Stimulated activated CD4-positive, alpha-beta T cell treated with anti-CD3 and anti-CD28 coated beads, Interleukin-15, amount 100 ng/mL, for 48 hours (primary cell): ENCODE measurements at regions not wholly inside any gene's neighbourhood (a gene's known extent, or its start where the extent isn't known, plus 50 kb on each side); places are given as distances from the start of the nearest gene placed in this dataset.
"Not testable (repeated sequence)": the region's sequence is repeated elsewhere in the genome, so short reads cannot be mapped to it uniquely, and the experiment has no call there.

Experiments
- DNase-seq, 2 donors: peaks; one replicate each; pipeline ENCODE4 v3.0.0-alpha.2; 2020; ENCODE audit warnings: low read depth in 2 of 2

DNA sequence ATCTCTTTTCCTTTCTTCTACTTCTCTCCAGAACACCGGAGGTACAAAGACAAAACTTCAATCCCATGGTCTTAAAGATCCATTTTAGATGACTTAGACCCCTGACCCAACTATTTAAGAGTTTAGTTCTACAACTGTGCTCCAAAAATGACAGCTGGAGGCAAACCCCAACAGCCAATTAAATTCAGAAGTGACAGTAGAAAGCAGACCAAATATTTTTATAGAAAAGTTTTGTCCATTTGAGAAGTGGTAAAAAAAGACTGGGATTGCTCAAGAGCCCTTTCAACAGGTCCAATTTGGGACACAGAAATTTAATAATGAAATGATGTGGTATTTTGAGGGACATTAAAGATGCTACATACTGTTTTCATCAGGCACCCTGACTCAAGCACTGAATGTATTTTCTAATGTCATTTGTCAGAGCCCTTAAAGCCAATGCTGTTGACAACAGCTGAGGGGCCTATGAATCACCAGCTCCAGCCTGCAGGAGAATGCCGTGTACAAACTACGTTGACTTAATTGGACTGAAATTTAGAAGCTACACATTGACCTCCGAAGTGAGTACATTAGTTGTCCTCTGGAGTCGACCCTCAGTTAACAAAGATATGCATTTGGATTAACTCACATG, 147.5 kb upstream of the PIK3R1 start:
- no peak for DNase-seq

DNA sequence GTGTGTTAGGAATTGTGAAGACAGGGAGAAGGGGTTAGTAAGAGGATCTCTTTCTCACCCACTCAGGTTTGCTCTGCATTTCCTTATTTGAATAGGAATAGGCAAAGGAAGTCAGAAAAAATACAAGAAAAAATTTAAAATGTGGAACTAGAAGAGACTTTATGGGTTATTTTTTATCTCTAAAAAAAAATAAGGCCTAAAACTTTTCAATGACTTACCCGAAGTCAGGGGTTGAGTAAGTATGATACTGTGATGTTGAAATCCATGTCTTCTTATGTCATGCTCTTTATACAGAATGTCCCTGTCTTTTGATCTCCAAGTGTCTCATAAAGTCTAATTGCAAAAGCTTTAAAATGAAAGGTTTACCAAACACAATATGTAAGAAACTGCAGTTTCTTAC, 148.3 kb upstream of the PIK3R1 start:
- DNase-seq = no peak

DNA sequence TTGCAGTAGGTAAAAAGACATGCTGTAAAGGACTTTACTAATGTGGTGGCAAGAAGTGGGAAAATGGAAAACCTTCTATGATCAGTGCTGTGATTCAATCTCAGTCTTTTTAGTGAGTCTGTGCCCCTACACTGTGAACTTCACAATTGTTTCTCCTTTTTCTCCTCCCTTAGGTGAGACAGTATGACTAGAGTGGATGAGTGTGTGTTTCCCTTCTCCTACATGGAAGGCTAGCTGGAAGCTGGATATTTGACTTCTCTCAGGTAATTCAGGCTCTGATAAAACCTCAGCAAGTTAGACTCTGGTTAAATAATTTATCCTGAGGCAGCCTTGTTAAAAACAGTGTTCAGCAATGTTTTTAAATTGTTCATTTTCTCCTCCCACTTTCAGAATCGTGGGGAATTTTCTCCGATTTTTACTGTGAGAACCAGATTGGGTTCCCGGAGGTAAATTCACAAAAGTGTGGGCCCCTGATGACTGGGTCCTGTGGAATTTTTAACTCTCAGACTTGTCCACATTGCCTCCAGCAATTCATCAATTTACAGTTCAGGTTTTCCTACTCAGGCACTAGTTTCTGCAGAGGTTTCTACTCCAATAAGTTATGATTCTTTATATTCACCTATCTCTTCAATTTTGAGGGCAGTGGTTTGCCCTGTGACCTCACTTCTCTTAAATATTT, 149.1 kb upstream of the PIK3R1 start:
- DNase-seq = no peak

DNA sequence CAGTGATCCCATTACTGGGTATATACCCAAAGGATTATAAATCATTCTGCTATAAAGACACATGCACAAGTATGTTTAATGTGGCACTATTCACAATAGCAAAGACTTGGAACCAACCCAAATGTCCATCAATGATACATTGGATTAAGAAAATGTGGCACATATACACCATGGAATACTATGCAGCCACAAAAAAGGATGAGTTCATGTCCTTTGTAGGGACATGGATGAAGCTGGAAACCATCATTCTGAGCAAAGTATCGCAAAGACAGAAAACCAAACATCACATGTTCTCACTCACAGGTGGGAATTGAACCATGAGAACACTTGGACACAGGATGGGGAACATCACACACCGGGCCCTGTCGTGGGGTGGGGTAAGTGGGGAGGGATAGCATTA, 150.2 kb upstream of the PIK3R1 start:
- DNase-seq = not testable (repeated sequence)

DNA sequence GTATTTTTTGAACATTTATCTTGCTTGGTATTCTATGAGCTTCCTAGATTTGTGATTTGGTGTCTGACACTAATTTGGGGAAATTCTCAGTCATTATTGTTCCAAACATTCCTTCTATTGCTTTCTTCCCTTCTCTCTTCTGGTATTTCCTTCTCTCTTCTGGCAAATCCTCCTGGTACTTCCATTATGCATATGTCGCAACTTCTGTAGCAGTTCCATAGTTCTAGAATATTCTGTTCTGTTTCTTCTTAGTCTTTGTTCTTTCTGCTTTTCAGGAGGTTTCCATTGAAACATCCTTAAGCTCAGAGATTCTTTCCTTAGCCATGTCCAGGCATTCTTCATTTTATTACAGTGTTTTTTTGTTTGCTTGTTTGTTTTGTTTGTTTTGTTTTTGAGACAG, 155.2 kb upstream of the PIK3R1 start:
- DNase-seq = no peak

DNA sequence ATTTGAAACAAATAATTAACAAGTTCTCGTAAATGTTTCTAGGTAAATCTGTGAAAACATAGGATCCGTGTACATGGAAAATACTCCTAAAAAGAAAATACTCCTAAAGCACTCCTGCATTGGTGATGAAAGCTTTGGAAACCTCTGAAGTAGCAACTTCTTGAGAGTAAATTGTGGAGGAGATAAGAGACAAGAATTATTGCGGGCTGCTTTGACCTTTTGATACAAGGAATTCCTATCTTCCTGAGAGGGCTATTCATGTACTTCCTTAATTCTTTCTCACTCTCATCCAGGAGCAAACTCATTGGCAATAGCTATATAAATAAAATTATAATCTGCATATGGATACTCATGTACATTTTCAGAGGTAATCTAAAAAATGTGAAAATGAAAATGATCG, 158.4 kb upstream of the PIK3R1 start:
- no peak for DNase-seq

DNA sequence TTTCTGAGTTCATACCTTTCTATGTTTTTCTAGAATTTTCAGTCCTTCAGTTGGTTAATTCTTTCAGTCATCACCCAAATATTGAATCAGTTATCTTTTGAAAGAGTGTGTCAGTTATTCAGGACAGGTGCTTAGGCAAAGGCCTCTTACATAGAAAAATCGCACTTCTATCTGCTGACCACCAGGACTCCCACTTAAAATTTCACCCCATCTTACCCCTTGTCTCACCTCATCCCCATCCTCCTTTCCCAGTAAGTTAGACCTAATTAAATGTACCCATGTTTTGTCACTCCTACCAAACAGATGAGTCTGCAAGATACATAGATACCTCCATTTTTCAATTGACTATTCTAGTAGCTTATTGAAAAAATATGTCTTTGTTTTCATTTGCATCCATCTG, 159.9 kb upstream of the PIK3R1 start:
- no peak for DNase-seq

DNA sequence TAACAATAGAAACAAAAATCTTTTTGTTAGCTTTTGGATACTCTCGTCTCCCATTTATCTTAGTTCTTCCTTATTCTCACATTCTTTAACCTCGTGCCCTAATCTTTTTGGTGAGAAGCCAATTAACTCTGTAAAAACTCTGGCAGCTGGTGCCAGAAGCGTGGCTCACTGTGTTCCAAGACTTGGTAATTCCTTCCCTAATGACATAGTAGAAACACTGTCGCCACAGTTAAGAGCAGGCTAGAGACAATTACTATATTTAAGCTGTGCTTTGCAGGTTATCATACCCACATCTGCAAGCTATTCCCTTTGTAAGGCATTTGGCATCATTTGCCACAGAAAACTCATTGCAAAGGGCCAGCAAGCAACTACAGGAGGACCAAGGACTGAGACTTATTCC, 160.9 kb upstream of the PIK3R1 start:
- no peak for DNase-seq

DNA sequence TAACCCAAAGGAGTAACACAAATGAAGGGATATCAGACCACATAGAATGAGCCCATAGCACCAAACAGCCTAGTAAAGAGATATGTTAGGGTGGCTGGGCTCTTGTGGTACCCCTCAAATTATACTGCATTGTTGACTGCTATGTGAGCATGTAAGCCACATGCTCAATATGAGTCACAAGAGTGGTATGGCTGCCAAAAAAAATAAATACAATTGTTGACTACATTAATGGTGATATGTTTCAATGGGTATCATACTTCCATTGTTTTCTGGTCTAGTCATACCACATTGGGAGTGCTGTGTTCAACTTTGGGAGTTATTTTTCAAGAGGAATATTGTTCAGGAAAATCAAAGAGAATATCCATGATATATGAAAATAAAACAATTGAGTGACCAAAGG, 162.4 kb upstream of the PIK3R1 start:
- DNase-seq = no peak

DNA sequence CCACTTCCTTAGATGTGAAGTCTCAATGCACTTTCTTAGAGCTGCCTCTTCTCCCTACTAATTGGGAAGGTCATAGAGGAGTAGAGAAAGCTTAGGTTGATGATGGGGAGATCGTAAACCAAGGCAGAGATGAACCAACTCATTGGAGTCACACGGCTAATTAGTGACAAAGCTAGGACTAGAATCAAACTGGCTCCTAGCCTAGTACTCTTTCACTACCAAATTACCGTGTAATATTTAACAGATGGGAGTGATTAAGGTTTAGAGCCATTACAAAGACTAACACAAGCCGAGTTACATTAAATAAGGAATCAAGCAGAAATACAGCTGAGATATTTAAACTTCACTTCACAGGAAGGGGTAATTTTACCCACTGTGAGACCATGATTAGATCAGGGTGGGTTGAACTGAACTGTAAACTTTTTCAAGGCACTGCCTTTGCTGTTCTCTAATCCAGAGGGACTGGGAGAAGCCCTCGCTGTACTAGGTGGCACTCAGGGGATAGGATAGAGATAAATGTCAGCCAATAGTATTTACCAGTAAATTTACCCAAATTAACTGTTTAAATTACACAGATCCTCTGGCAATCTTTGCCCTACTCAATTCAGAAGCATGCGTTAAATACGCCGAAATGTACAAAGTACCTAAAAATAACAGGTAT, 166.4 kb upstream of the PIK3R1 start:
- DNase-seq = no peak

DNA sequence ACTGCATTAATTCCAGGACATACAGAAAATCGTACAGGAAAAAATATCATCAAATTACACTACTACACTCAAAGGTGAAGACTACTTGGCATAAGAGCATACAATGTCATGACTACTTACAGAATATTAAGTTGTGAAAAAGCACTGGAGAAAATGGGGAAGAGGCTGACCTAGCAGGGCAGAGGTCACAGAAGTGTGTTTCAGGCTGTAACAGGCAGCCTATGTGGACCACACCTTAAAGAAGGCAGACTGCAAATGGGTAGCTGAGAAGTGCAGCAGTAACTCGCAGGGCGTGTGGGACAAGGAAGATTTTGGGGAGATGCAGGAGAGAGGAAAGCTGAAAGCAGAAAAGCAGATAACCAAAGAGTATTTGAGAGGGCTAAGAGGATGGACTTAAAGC, 167.0 kb upstream of the PIK3R1 start:
- no peak for DNase-seq

DNA sequence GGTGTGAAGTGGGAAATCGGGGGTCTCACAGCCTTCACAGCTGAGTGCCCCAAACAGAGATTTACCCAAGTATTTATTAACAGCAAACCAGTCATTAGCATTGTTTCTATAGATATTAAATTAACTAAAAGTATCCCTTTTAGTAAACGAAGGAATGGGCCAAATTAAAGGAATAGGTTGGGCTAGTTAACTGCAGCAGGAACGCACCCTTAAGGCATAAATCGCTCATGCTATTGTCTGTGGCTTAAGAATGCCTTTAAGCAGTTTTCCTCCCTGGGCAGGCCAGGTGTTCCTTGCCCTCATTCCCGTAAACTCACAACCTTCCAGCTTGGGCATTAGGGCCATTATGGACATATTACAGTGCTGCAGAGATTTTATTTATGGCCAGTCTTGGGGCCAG, 167.5 kb upstream of the PIK3R1 start:
- DNase-seq = not testable (repeated sequence)

DNA sequence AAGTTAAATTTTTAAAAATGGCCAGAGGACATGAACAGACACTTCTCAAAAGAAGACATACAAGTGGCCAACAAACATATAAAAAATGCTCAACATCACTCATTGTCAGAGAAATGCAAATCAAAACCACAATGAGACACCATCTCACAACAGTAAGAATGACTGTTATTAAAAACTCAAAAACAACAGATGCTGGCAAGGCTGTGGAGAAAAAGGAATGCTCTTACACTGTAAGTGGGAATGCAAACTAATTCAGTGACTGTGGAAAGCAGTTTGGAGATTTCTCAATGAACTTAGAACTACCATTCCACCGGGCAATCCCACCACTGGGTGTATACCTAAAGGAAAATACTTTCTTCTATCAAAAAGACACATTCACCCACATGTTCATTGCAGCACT, 168.5 kb upstream of the PIK3R1 start:
- DNase-seq = no peak

DNA sequence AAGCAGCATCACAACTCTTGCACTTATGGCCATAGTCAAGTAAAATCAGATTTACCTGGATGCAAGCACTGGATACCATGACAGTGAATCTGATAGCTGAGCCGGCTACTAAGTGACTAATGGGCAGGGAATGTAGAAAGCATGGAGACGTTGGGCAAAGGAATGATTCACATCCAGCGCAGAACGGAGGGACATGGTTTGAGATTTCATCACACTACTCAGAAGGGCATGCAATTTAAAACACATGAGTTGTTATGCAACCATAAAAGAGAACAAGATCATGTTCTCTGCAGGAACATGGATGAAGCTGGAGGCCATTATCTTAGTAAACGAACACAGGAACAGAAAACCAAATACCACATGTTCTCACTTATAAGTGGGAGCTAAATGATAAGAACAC, 169.1 kb upstream of the PIK3R1 start:
- no peak for DNase-seq

DNA sequence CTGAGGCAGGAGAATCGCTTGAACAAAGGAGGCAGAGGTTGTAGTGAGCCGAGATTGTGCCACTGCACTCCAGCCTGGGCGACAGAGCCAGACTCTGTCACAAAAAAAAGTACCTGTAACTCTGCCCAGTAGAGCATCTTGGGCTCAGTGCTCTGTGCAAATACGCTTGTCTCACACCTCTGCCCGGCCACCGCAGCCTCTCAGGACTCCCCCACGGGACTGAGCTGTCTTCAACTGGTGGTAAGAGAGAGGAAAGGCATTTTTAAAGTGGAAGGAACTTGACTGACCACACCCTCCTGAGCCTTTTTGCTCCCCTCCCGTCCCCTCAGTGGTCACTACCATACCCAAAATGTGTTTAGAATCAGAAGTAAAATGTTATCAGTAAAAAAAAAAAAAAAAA, 174.3 kb upstream of the PIK3R1 start:
- no peak for DNase-seq

DNA sequence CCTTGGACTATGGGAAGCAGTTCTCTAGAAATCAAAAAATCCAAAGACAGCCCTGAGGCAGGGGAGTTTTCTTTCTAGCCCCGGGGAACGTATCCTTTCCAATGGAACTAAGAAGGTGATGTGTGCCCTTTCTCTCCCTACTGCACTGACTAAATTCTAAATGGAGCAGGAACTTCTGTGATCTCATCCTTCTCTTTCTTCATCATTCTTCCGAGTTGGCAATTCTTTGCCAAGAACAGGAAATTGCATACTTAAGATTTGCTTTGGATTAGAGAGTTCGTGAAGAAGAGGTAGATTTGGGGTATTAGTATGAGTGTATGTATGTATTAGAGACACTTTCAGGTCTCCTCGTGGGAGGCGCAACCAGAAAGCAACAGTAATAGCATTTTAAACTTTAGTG, 178.0 kb upstream of the PIK3R1 start:
- DNase-seq = no peak

DNA sequence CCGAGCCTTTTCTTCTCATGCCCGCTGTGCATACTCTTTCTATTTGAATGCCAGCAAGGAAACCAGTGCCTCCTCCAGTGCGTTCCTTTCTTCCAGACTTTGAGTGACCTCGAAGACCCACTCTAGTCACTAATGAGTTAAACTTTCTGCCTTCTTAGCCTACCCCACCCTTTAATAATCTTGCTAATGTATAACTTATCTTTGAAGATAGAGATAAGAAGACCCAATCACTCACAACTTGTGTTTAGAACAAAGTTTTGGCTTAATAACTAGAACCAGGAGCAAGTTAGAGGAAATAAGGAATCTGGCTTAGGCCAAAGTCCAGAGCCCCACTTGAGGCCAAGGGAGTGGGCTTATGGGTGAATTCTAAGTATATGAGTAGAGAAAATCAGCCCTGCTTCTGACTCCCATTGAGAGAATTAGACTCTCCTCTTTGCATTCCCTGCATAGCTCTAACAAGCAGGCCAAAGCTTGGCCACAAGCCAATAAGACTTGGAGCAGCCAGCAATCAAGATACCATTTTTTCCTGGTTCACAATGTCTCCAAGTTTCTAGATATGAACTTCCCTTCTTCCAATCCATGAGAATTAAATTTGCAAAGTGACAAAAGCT, 181.5 kb upstream of the PIK3R1 start:
- DNase-seq = no peak

DNA sequence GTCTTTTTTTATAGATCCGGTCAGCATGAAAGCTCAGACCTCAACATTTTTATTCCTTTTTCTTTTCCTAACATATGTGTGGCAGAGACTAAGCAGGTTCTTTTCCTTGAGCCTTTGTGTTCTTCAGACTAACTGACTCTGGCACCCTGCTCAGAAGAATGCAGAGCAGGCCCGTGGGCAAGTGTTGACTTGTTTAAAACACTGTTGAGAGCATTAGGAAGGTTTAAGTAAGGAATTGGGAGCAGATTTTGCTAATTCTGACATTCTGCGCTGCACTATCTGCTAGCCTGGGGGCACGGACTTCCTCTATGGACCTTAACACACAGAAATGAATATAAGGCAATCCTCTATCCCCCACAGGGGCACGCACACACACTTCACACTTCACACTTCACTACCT, 182.5 kb upstream of the PIK3R1 start:
- no peak for DNase-seq

DNA sequence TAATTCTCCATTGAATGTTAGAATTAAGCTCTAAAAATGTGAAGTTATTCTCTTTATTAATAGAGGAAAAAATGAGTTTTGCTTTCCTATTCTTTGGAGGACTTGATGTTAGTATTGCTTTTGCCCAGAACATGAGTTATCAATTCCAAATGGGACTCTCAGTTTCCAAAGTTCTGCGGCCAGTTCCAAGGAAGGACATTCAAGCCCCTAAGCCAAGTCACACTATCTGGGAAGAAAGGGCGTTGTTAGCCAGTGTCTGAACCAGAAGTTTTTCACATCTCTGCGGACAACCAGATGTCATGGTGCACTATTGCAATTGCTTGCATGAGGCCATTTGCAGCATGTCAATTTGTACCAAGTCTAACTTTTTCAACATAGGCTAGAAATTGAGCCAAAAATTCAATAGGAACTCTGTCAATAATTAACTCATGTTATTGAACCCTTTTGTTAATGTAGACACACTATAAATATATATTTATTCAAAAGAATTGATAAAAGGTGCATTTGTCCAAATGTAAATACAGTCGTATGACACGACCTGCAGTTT, 183.3 kb upstream of the PIK3R1 start:
- no peak for DNase-seq

DNA sequence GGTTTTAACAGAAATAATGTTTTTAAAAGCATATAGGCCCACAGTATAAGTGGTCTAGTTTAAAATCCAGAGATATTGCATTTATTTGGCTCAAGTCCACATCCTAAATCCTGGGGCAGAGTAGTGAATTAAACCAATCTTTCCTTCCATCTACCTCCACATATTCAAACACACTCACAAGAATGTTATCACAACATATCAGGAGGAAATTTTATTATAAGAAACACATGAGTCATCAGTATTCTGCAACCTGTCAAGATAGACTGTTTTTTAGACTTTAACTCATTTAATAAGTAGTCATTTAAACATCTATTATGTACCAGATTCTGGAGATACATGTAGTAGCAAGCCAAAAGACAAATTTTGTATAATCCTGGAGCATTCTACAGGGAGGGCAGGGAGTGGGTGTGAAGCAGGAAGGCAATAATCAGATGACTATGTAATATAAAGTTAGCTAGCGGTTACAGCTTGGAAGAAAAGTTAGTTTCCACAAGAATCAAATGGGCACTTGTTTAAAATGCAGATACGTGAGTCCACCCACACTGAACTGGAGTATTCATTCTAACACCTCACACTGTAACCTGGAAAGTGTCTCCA, 187.3 kb upstream of the PIK3R1 start:
- no peak for DNase-seq

DNA sequence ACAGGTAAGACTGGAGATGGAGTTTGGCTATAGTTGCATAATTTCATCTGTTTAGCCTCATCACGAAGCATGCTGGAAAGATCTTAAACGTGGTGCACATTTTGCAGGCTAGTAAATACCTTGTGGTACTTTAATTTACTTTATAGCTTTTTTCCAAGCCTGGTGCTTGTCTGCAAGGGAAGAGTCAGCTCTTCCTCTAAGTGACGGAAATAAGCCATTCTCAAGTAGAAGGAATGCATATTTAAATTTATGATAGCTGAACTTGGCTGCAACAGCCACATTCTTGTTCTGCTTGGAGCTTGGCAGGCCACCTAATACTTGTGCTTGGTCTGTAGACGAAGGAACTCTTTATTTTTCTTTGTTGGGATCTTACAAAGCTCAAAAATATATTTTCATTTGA, 188.0 kb upstream of the PIK3R1 start:
- DNase-seq = no peak
